DMS114 treated with DMSO at 0.1 percent for 48 hours (cell line): ENCODE measurements at regions not wholly inside any gene's neighbourhood (a gene's known extent, or its start where the extent isn't known, plus 50 kb on each side); places are given as distances from the start of the nearest gene placed in this dataset.

Source experiments
- DNase-seq: peaks from one replicate; lab custom pipeline; 2025; ENCODE audit not compliant: unreplicated experiment; lab: John Stamatoyannopoulos, UW

- no peak for DNase-seq
These were observed 109.0 kb upstream of the IRX6 start for GRCh38 chr16:55214974-55215494.

GRCh38 chr16:55217392-55217791, 106.6 kb upstream of the IRX6 start:
- no peak for DNase-seq

DNA sequence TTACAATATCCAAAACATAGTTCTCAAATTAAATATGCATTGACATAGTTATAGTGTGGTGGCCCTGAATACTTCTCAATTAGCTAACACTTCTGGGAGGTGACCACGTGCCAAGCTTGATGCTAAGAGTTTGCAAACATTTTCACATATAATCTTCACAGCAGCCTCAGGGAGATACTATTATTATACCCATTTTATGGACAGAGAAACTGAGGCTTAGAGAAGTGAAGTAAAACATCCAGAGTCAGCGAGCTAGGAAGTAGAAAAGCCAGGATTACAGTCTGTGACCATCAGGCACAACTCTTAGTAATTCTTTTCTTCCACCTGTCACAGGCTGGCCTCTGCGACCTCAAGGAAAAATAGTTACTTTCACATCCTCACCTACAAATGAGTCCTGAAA, 102.2 kb upstream of the IRX6 start:
- DNase-seq: no peak

- no peak for DNase-seq
These were observed 101.5 kb upstream of the IRX6 start for GRCh38 chr16:55222486-55222885.

- no peak for DNase-seq
These were observed 97.9 kb upstream of the IRX6 start for GRCh38 chr16:55225972-55226542.

- DNase-seq: no peak
These were observed 91.2 kb upstream of the IRX6 start for GRCh38 chr16:55232822-55233221.

- DNase-seq: no peak
These were observed 90.5 kb upstream of the IRX6 start for GRCh38 chr16:55233464-55233863.

- DNase-seq: no peak
These were observed 87.3 kb upstream of the IRX6 start for GRCh38 chr16:55236655-55237054.

DNA sequence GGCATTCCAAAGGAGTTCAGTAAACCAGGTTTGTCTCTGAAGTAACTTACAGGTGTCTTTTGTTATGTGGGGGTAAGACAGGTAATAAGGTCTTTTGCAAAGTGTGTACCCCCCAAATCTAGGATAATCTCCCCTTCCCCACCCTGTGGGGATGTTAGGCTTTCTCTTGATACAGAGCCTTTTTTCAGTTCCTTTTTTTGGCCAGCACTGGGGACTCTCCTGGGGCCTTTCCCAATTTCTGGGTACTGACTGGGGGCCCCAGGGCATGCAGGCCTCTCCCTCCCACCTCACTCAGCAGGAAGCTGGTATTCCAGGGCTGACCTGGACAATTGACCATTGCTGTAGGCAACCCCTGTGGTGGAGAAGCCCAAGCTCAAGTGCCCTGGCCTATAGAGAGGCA, 84.3 kb upstream of the IRX6 start:
- no peak for DNase-seq

DNA sequence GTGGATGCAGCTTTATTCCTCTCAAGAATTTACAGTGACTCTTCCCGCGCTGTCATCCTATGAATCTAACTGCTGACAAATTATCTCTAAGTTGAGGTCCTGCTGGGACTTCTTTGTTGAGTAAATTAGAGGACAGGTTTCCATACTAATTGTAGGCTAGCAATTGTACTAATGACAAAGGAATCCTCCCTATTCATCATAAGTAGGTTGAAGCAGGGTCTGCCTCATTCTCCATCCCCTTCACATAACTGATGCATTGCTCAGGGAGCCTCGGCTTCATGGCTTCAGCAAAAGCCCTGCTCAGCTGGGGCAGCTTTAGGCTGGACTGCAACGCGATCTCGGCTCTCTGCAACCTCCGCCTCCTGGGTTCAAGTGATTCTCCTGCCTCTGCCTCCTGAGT, 83.1 kb upstream of the IRX6 start:
- DNase-seq: no peak

GRCh38 chr16:55242667-55243066, 81.3 kb upstream of the IRX6 start:
- DNase-seq: no peak

GRCh38 chr16:55248058-55248457, 75.9 kb upstream of the IRX6 start:
- DNase-seq: no peak

DNA sequence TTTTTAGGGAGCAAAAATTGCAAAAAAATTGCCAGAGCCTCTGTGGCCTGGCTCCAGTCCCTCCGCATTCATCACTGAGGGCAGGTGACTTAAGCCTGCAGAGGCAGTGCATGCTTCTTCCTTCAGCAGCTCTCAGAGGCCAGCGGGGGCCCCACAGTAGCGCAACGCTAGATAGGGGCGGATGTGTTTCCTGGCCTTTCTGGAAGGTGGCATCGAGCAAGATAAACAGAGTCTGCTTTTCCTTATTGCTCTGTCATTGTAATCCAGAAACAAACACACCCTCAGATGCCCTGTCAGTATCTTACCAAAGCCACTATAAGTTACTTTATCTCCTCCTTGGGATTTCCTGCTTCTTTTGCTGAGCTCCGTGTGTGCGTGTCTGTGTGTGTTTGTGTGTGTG, 75.5 kb upstream of the IRX6 start:
- no peak for DNase-seq

DNA sequence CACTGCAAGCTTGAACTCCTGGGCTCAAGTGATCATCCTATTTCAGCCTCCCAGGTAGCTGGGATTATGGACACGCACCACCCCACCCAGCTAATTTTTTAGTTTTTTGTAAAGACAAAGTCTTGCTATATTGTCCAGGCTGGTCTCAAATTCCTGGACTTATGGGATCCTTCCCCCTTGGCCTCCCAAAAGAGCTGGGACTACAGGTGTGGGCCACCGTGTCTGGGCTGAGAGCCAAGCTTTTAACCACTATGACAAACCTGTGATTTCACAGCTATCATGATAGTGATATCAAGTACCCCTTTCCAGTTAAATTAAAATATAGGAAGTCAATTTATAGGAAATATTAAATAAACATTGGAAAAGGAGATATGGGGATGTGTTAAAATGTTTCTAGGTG, 74.6 kb upstream of the IRX6 start:
- DNase-seq: no peak

DNA sequence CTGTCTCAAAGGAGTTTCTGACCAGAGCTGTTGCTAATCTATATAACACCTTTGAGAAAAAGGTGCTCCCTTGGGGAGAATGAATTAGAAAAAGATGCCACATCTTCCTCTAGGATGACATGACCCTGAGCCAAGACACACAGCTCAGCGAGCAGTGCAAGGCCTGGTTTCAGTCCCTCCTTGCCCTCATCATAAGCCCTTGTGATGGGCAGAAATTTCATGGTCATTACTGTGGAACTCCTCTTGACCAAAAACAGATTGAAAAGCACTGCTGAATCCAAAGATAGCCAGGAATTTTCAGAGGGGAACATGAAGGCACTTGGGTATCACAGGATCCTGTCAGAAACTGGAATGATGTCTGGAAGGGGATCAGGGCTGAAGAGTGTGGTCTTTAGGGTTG, 74.1 kb upstream of the IRX6 start:
- DNase-seq: no peak

DNA sequence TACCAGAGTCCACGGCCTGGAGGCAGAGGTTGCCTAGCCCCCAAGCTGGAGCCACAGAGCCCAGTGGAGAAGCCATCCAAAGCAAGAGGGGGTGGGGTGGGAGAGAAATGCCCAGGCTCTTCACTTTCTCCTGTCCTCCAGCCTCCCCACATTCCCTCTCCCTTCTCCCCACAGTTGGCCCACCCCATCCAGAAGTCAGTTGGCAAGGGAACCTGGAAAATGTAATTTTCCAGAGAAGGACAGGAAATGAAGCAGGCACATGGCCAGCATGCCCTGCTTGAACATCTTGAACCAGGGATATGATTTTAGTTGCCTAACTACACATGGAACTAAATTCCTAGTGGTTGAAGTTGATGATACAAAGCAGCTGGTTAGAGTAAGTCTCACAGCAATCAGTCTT, 73.3 kb upstream of the IRX6 start:
- no peak for DNase-seq

- DNase-seq: no peak
These were observed 72.9 kb upstream of the IRX6 start for GRCh38 chr16:55251151-55251550.

- DNase-seq: no peak
These were observed 71.4 kb upstream of the IRX6 start for GRCh38 chr16:55252577-55252976.

DNA sequence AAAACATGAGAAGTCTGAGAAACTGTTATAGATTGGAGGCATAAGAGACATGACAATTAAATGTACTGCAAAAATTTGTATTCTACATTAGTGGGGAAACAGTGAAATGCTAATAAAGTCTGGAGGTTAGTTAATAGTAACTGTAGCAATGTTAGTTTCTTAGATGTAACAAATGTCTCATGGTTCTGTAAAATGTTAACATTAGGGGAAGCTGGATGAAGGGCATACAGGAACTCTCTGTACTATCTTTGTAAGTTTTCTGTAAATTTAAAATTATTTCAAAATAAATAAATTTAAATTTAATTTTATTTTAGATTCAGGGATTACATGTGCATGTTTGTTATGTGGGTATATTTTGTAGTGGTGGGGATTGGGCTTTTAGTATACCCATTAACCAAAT, 70.0 kb upstream of the IRX6 start:
- DNase-seq: no peak

GRCh38 chr16:55255733-55256282, 68.2 kb upstream of the IRX6 start:
- no peak for DNase-seq

DNA sequence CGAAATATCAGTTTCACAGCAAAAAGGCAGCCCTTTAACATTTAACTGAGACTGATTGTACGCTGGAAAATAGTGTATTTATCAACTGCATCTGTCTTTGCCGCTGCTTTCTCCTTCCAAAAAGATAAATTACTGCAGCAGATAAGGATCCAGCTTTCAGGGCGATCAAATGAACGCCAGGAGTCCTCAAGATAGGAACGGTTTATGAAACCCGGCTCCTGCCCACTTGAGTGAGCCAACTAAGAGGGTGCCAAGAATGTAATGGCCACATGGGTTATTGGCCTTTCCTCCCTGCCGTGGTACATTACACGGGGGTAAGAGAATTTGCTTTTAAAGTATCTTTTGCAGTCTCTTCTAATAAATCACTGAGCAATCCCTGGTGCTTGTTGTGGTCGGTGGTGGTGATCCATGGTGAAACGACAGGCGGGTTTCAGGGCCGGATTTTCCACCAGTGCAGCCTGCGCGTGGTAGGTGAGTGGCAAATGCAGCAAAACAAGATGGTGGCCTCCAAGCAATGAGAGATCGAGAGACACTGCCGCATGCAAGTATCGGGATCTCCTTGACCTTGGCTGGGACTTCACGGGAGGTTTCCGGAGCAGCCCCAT, 67.5 kb upstream of the IRX6 start:
- no peak for DNase-seq

DNA sequence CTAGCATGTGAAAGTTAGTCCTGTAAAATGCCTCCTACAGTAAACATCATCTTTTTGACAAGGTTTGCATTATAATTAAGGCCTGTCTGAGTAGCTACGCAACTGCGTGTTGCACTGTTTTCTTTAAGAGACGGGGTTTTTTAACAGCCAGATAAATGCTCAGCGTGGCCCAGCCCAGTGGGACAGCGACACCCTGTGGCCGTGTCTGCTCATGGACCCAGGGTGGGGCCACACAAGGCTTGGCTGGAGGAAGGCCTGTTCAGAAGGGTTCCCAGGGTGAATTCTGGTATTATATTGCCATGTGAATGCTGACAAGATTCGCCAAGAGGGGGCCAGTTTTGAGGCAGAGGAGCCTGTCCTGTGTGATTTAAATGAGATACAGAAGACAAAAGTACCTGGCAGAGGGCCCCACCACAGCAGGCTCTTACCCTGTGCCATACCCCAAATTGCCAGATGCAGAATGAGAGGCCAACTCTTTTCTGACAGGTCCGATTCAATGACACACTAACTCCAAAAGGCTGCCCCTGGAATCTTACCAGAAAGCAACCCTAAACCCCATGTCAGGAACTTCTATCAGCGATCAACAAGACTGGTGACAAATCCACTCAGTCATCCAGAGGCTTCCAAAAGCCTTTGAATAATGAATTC, 65.9 kb upstream of the IRX6 start:
- DNase-seq: peak; percentile 2
